Neural cell (in vitro differentiated cells): ENCODE measurements at regions not wholly inside any gene's neighbourhood (a gene's known extent, or its start where the extent isn't known, plus 50 kb on each side); places are given as distances from the start of the nearest gene placed in this dataset.

Experiments used
- CTCF ChIP-seq: fragments of 450-650 bp; IDR thresholded peaks from 2 replicates; pipeline ENCODE4 v1.5.1; 2014; ENCODE audit warnings: antibody characterized with exemption, mild to moderate bottlenecking, moderate library complexity; ENCODE audit not compliant: poor library complexity, severe bottlenecking
- EZH2 ChIP-seq: fragments of 200-600, 300-800 bp; shearing (Covaris generic), sonication (generic); IDR thresholded peaks from 2 replicates; pipeline ENCODE4 v1.6.1; 2014; ENCODE audit warnings: antibody characterized with exemption, low read length, borderline replicate concordance, mild to moderate bottlenecking; ENCODE audit not compliant: insufficient read depth, poor library complexity, severe bottlenecking
- POLR2AphosphoS5 ChIP-seq: IDR thresholded peaks from 2 replicates; pipeline ENCODE4 v1.6.1; 2012
- RAD21 ChIP-seq: fragments of 450-650 bp; conservative IDR thresholded peaks from 2 replicates; pipeline ENCODE4 v1.6.1; 2014; ENCODE audit warnings: antibody characterized with exemption, mild to moderate bottlenecking, moderate library complexity
- SMC3 ChIP-seq: fragments of 450-650 bp; conservative IDR thresholded peaks from 2 replicates; pipeline ENCODE4 v1.6.1; 2014; ENCODE audit warnings: antibody characterized with exemption, mild to moderate bottlenecking, moderate library complexity; ENCODE audit not compliant: poor library complexity

GRCh38 chrX:50967736-50968135, 57.2 kb downstream of the BMP15 start:
- TF ChIP-seq CTCF (no peak), EZH2 (no peak), SMC3 (no peak), POLR2AphosphoS5 (no peak), RAD21 (no peak)
